Keratinocyte (primary cell): ENCODE measurements at regions not wholly inside any gene's neighbourhood (a gene's known extent, or its start where the extent isn't known, plus 50 kb on each side); places are given as distances from the start of the nearest gene placed in this dataset.

ENCODE experiments used
- DNase-seq: peaks from one replicate; pipeline ENCODE4 v3.0.0-alpha.2; 2011; ENCODE audit warnings: low read depth, missing footprints, low spot score
- FAIRE-seq: peaks from 2 replicates; lab custom pipeline; 2011; peaks lifted over from hg19 to GRCh38; lab: Jason Lieb, UNC
- H2AFZ ChIP-seq: 2 replicates; pipeline ENCODE4 v1.6.0; 2012; ENCODE audit warnings: low read length, control low read depth, inconsistent platforms; ENCODE audit not compliant: control insufficient read depth
- H3K27ac ChIP-seq: 2 replicates; pipeline ENCODE4 v1.5.1; 2011; ENCODE audit warnings: low read length; ENCODE audit not compliant: control insufficient read depth, insufficient read depth
- H3K27me3 ChIP-seq: 3 replicates; pipeline ENCODE4 v1.6.0; 2011; ENCODE audit warnings: low read length; ENCODE audit not compliant: control insufficient read depth, insufficient read depth; ENCODE audit errors: extremely low read depth
- H3K36me3 ChIP-seq, 2 experiments: 2 replicates in 1 of 2; 3 replicates in 1 of 2; pipeline ENCODE4 v1.5.1; 2011; ENCODE audit warnings: low read length in 2 of 2, mild to moderate bottlenecking in 1 of 2; ENCODE audit not compliant: control insufficient read depth in 2 of 2, insufficient read depth in 2 of 2; ENCODE audit errors: extremely low read depth in 1 of 2
- H3K4me1 ChIP-seq: 3 replicates; pipeline ENCODE4 v1.5.1; 2011; ENCODE audit warnings: low read length; ENCODE audit not compliant: control insufficient read depth, insufficient read depth; ENCODE audit errors: extremely low read depth
- H3K4me2 ChIP-seq: 3 replicates; pipeline ENCODE4 v1.6.0; 2011; ENCODE audit warnings: low read depth, low read length; ENCODE audit not compliant: control insufficient read depth, insufficient read depth; ENCODE audit errors: extremely low read depth
- H3K4me3 ChIP-seq, 3 experiments: fragments of 200-600 bp in 1 of 3; sonication (generic) in 1 of 3; 2 replicates in 2 of 3; 3 replicates in 1 of 3; pipeline ENCODE4 v1.5.1; 2011 to 2016; ENCODE audit warnings: low read length in 3 of 3, mild to moderate bottlenecking in 3 of 3, control low read depth in 2 of 3, inconsistent platforms in 1 of 3, low read depth in 1 of 3, mixed read lengths in 1 of 3, mixed run types in 1 of 3, moderate library complexity in 1 of 3; ENCODE audit not compliant: control insufficient read depth in 2 of 3, insufficient read depth in 2 of 3; ENCODE audit errors: extremely low read depth in 1 of 3
- H3K79me2 ChIP-seq: 2 replicates; pipeline ENCODE4 v1.6.0; 2012; ENCODE audit warnings: low read length; ENCODE audit not compliant: control insufficient read depth, insufficient read depth
- H3K9ac ChIP-seq: 3 replicates; pipeline ENCODE4 v1.6.0; 2011; ENCODE audit warnings: low read length; ENCODE audit not compliant: control insufficient read depth, insufficient read depth; ENCODE audit errors: extremely low read depth
- H3K9me1 ChIP-seq: 3 replicates; pipeline ENCODE4 v1.6.0; 2011; ENCODE audit warnings: low read length; ENCODE audit not compliant: control insufficient read depth, insufficient read depth; ENCODE audit errors: extremely low read depth
- H3K9me3 ChIP-seq: 2 replicates; pipeline ENCODE4 v1.5.1; 2012; ENCODE audit warnings: low read depth, low read length; ENCODE audit not compliant: control insufficient read depth
- H4K20me1 ChIP-seq: 3 replicates; pipeline ENCODE4 v1.6.0; 2011; ENCODE audit warnings: low read length; ENCODE audit not compliant: control insufficient read depth, insufficient read depth; ENCODE audit errors: extremely low read depth
- EZH2 ChIP-seq: IDR thresholded peaks from one replicate; pipeline ENCODE4 v1.6.1; 2012; ENCODE audit warnings: inconsistent platforms, mild to moderate bottlenecking, low read length, moderate library complexity
- dilution Hi-C: fragments of 300-500 bp; cut with MboI; formaldehyde crosslinking; loops from one replicate; pipeline ENCODE4 v1.7.0; 2020; ENCODE audit warnings: low sequenced_read_pairs; ENCODE audit not compliant: extremely low pct_ligation_motif_present
- TF ChIP-seq, protein P1 (sequence below), 3 experiments: IDR thresholded peaks in 1 of 3; conservative IDR thresholded peaks in 1 of 3; optimal IDR thresholded peaks in 1 of 3; 2 replicates in 2 of 3; 3 replicates in 1 of 3; pipeline versions ENCODE3 to v1.5.1; 2011; ENCODE audit warnings: low read length in 3 of 3, mild to moderate bottlenecking in 3 of 3, moderate library complexity in 2 of 3, control low read depth in 1 of 3, inconsistent platforms in 1 of 3; ENCODE audit not compliant: insufficient read depth in 2 of 3; ENCODE audit errors: extremely low read depth in 1 of 3

DNA sequence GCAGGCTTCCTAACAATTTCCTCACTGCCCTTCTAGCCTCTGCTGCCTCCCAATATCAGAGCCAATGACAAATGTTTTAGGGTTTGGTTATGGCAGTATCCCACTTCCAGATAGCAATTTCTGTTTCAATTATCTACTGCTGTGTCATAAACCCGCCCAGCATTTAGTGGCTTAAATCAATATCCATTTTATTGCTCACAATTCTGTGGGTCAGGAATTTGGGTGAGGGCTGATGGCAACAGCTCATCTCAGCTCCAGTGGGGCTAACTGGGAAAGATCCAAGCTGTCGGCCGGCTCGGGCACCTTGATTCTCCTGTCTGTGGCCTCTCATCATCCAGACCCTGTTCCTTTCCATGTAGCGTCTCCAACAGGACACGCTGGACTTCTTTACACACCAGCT, 85.3 kb upstream of the GOLGA8J start:
- Histone ChIP-seq H3K4me3 (no peak overlapping the region), H4K20me1 (no peaks in the 10 kb centered on the region), H2AFZ (no peak overlapping the region), H3K4me2 (no peak overlapping the region), H3K36me3 (no peaks in the 10 kb centered on the region), H3K9ac (no peak overlapping the region), H3K27me3 (no peaks in the 10 kb centered on the region), H3K9me1 (no peaks in the 10 kb centered on the region), H3K4me1 (no peaks in the 10 kb centered on the region), H3K27ac (no peak overlapping the region), H3K79me2 (no peaks in the 10 kb centered on the region), H3K9me3 (no peaks in the 10 kb centered on the region)
- TF ChIP-seq EZH2 = no peak
- TF ChIP-seq, protein P1, sequence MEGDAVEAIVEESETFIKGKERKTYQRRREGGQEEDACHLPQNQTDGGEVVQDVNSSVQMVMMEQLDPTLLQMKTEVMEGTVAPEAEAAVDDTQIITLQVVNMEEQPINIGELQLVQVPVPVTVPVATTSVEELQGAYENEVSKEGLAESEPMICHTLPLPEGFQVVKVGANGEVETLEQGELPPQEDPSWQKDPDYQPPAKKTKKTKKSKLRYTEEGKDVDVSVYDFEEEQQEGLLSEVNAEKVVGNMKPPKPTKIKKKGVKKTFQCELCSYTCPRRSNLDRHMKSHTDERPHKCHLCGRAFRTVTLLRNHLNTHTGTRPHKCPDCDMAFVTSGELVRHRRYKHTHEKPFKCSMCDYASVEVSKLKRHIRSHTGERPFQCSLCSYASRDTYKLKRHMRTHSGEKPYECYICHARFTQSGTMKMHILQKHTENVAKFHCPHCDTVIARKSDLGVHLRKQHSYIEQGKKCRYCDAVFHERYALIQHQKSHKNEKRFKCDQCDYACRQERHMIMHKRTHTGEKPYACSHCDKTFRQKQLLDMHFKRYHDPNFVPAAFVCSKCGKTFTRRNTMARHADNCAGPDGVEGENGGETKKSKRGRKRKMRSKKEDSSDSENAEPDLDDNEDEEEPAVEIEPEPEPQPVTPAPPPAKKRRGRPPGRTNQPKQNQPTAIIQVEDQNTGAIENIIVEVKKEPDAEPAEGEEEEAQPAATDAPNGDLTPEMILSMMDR (optimal IDR thresholded peaks at IDR 0.05 in 1 of 3, IDR thresholded peaks at IDR 0.05 in 1 of 3, conservative IDR thresholded peaks at IDR 0.05 in 1 of 3; ENCODE audit: extremely low read depth in 1 of 3, insufficient read depth in 2 of 3, low read length in 3 of 3) = no peak
- dilution Hi-C loops = no loop called here
- FAIRE-seq (no peak), DNase-seq (no peak)

DNA sequence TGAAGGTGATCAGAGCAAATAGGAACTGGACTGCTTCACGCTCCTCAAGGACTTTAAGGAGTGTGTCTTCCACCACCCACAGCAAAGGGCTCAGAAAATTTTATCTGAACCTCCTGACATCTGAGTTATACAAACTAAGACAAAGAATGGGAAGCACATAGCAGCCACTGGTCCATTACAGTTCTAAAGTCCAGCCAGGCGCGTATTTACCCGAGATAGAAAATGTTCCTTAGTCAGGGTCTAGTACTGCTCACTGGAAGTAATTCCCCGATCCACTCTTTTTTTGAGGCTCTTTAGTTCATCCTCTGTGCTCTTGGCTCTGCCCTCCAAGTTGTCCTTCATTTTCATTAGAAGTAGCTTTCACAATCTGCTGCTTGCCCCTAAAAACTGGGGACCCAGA, 88.5 kb upstream of the GOLGA8J start:
- no peaks in the 10 kb centered on the region for H4K20me1 ChIP-seq
- no peaks in the 10 kb centered on the region for H3K4me1 ChIP-seq
- no peaks in the 10 kb centered on the region for H3K36me3 ChIP-seq
- no peaks in the 10 kb centered on the region for H3K9me1 ChIP-seq
- no peak for DNase-seq
- no peak overlapping the region for H3K4me2 ChIP-seq
- no peak overlapping the region for H2AFZ ChIP-seq
- no peak overlapping the region for H3K9ac ChIP-seq
- no peak for FAIRE-seq
- no peaks in the 10 kb centered on the region for H3K9me3 ChIP-seq
- TF ChIP-seq, protein P1 (optimal IDR thresholded peaks at IDR 0.05 in 1 of 3, IDR thresholded peaks at IDR 0.05 in 1 of 3, conservative IDR thresholded peaks at IDR 0.05 in 1 of 3; ENCODE audit: extremely low read depth in 1 of 3, insufficient read depth in 2 of 3, low read length in 3 of 3) = no peak
- TF ChIP-seq EZH2 = no peak
- no peaks in the 10 kb centered on the region for H3K79me2 ChIP-seq
- no peak overlapping the region for H3K27ac ChIP-seq
- dilution Hi-C loops = no loop called here
- H3K27me3 ChIP-seq = no peaks in the 10 kb centered on the region
- H3K4me3 ChIP-seq = no peak overlapping the region
